H1 (cell line): ENCODE measurements at regions not wholly inside any gene's neighbourhood (a gene's known extent, or its start where the extent isn't known, plus 50 kb on each side); places are given as distances from the start of the nearest gene placed in this dataset.

Experiments used
- CHD1 ChIP-seq: IDR thresholded peaks from 2 replicates; pipeline ENCODE4 v1.6.1; 2012; ENCODE audit warnings: low read depth, low read length, improper control_type of control experiment
- EGR1 ChIP-seq: IDR thresholded peaks from 2 replicates; pipeline ENCODE4 v1.6.1; 2011; ENCODE audit warnings: low read depth, low read length, borderline replicate concordance
- GTF2F1 ChIP-seq: IDR thresholded peaks from 2 replicates; pipeline ENCODE4 v1.6.1; 2012; ENCODE audit warnings: low read depth, low read length, improper control_type of control experiment, borderline replicate concordance
- POLR2AphosphoS5 ChIP-seq: IDR thresholded peaks from 2 replicates; pipeline ENCODE4 v1.6.1; 2011; ENCODE audit warnings: low read depth, low read length

DNA sequence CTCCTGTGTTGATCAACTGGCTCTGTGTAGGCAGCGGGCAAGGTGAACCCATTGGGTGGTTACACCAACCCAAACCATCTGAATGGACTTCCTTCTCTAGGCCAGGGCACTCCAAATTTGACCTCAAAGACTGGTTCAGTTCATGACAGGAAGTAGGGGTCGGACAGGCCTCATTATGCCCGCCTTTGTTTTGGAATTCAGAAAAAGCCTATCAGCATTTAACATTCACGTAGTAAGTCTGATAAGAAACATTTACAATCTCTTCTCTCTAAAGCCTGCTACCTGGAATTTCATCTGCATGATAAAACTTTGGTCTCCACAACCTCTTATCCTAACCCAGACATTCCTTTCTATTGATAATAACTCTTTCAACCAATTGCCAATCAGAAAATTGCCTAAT is 97.1 kb upstream of the ETV3 start (continued):
- no peak for TF ChIP-seq EGR1
- TF ChIP-seq CHD1 = no peak
- TF ChIP-seq GTF2F1 = no peak
- no peak for TF ChIP-seq POLR2AphosphoS5
